SU-DHL-6 (cell line): ENCODE measurements at regions not wholly inside any gene's neighbourhood (a gene's known extent, or its start where the extent isn't known, plus 50 kb on each side); places are given as distances from the start of the nearest gene placed in this dataset.
"Not testable (repeated sequence)": the region's sequence is repeated elsewhere in the genome, so short reads cannot be mapped to it uniquely, and the experiment has no call there.

Experiments
- CTCF ChIP-seq: fragments of 200-600 bp; sonication (generic); IDR thresholded peaks from one replicate; pipeline ENCODE4 v1.5.1; 2017; ENCODE audit warnings: antibody characterized with exemption, mild to moderate bottlenecking, low read length, moderate library complexity; ENCODE audit not compliant: insufficient read depth, poor library complexity, severe bottlenecking
- EZH2phosphoT487 ChIP-seq: fragments of 200-600 bp; sonication (generic), shearing (Covaris generic); conservative IDR thresholded peaks from 2 replicates; pipeline ENCODE4 v1.6.1; 2018; ENCODE audit warnings: mild to moderate bottlenecking, antibody characterized with exemption, low read length, moderate library complexity, mixed read lengths

GRCh38 chr4:8990341-8990740, 118.7 kb upstream of the HMX1 start:
- TF ChIP-seq CTCF, EZH2phosphoT487: not testable (repeated sequence)
